Natural killer cell (primary cell): ENCODE measurements at regions not wholly inside any gene's neighbourhood (a gene's known extent, or its start where the extent isn't known, plus 50 kb on each side); places are given as distances from the start of the nearest gene placed in this dataset.

Experiments used
- ATAC-seq, 3 donors: fragments of 150-1000 bp in 2 of 3; fragments of 200-7000 bp in 1 of 3; cut with Tn5 transposase; 1 replicate in 1 of 3; 2 replicates in 2 of 3; pipeline ENCODE4 v1.10.0; 2021; ENCODE audit warnings: mild to moderate bottlenecking in 2 of 3, moderate library complexity in 2 of 3
- DNase-seq, 2 donors: peaks; one replicate each; pipeline versions ENCODE4 v3.0.0 to v3.0.0-alpha.2; 2013 to 2021; ENCODE audit warnings: mixed read lengths in 1 of 2
- H3K27ac ChIP-seq: one replicate; pipeline ENCODE4 v1.5.1; 2013; ENCODE audit warnings: mild to moderate bottlenecking, low read length
- H3K27me3 ChIP-seq: one replicate; pipeline ENCODE4 v1.6.1; 2013; ENCODE audit warnings: low read length; ENCODE audit not compliant: control insufficient read depth, insufficient read depth
- H3K36me3 ChIP-seq: one replicate; pipeline ENCODE4 v1.6.1; 2013; ENCODE audit warnings: low read length; ENCODE audit not compliant: control insufficient read depth, insufficient read depth
- H3K4me1 ChIP-seq: one replicate; pipeline ENCODE4 v1.6.1; 2013; ENCODE audit warnings: low read length; ENCODE audit not compliant: control insufficient read depth, insufficient read depth
- H3K4me3 ChIP-seq: one replicate; pipeline ENCODE4 v1.5.1; 2013; ENCODE audit warnings: low read length
- H3K9me3 ChIP-seq: one replicate; pipeline ENCODE4 v1.6.1; 2013; ENCODE audit warnings: low read length; ENCODE audit not compliant: control insufficient read depth, insufficient read depth
- H3K27ac Mint-ChIP-seq, 2 donors: one replicate each; pipeline ENCODE4 v1.8.0; 2022; ENCODE audit warnings: mild to moderate bottlenecking in 2 of 2, mixed read lengths in 2 of 2, moderate library complexity in 1 of 2
- H3K27me3 Mint-ChIP-seq, 2 donors: one replicate each; pipeline ENCODE4 v1.8.0; 2022; ENCODE audit warnings: low read depth in 2 of 2, mixed read lengths in 2 of 2
- H3K36me3 Mint-ChIP-seq: one replicate; pipeline ENCODE4 v1.8.0; 2022; ENCODE audit warnings: mixed read lengths
- H3K4me1 Mint-ChIP-seq, 2 donors: one replicate each; pipeline ENCODE4 v1.8.0; 2022; ENCODE audit warnings: mixed read lengths in 2 of 2
- H3K4me3 Mint-ChIP-seq: one replicate; pipeline ENCODE4 v1.8.0; 2022; ENCODE audit warnings: mild to moderate bottlenecking, moderate library complexity, mixed read lengths
- H3K9me3 Mint-ChIP-seq, 2 donors: one replicate each; pipeline ENCODE4 v1.8.0; 2022; ENCODE audit warnings: mixed read lengths in 2 of 2
- WGBS: methylation state at CpG from one replicate; pipeline ENCODE4 v1.1.7; 2013; ENCODE audit warnings: missing lambda C conversion rate; ENCODE audit not compliant: insufficient coverage; 5-methylcytosine and 5-hydroxymethylcytosine counted together
- intact Hi-C: fragments of 100-400 bp; cut with micrococcal nuclease; formaldehyde crosslinking; loops from one replicate; pipeline ENCODE4 v1.14.2; 2022
- TF ChIP-seq, protein P1 (sequence below): fragments of 200-600 bp; IDR thresholded peaks from one replicate; pipeline ENCODE4 v1.8.0; 2022; ENCODE audit warnings: antibody characterized with exemption

- ATAC-seq = no peak
- H3K27ac Mint-ChIP-seq = no peak overlapping the region
These were observed 55.1 kb upstream of the PDGFD start for GRCh38 chr11:104219096-104219495.

GRCh38 chr11:104214517-104214916, 50.6 kb upstream of the PDGFD start:
- ATAC-seq (no peak), DNase-seq (no peak)
- H3K9me3 Mint-ChIP-seq = peaks cover 5 to 8% of the 10 kb centered on the region in 2 donors
- no peak overlapping the region for H3K27ac Mint-ChIP-seq
- WGBS = 59% methylated on average over 3 of the region's 3 CpGs
- no peak overlapping the region for H3K4me3 Mint-ChIP-seq
- intact Hi-C loops = no loop called here
- H3K4me1 ChIP-seq = no peaks in the 10 kb centered on the region
- H3K27ac ChIP-seq = no peak overlapping the region
- no peaks in the 10 kb centered on the region for H3K27me3 ChIP-seq
- H3K4me3 ChIP-seq = no peak overlapping the region
- peaks cover 9 to 36% of the 10 kb centered on the region in 2 donors for H3K27me3 Mint-ChIP-seq
- no peaks in the 10 kb centered on the region for H3K36me3 ChIP-seq
- no peaks in the 10 kb centered on the region for H3K9me3 ChIP-seq
- peaks cover 29% of the 10 kb centered on the region for H3K36me3 Mint-ChIP-seq
- H3K4me1 Mint-ChIP-seq = no peaks in the 10 kb centered on the region
- TF ChIP-seq, protein P1, sequence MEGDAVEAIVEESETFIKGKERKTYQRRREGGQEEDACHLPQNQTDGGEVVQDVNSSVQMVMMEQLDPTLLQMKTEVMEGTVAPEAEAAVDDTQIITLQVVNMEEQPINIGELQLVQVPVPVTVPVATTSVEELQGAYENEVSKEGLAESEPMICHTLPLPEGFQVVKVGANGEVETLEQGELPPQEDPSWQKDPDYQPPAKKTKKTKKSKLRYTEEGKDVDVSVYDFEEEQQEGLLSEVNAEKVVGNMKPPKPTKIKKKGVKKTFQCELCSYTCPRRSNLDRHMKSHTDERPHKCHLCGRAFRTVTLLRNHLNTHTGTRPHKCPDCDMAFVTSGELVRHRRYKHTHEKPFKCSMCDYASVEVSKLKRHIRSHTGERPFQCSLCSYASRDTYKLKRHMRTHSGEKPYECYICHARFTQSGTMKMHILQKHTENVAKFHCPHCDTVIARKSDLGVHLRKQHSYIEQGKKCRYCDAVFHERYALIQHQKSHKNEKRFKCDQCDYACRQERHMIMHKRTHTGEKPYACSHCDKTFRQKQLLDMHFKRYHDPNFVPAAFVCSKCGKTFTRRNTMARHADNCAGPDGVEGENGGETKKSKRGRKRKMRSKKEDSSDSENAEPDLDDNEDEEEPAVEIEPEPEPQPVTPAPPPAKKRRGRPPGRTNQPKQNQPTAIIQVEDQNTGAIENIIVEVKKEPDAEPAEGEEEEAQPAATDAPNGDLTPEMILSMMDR = no peak

More at GRCh38 chr11:104219096-104219495, 55.1 kb upstream of the PDGFD start:
- peaks cover 0 to 4% of the 10 kb centered on the region in 2 donors for H3K4me1 Mint-ChIP-seq
- DNase-seq = no peak
- no peak overlapping the region for H3K4me3 Mint-ChIP-seq
- Histone ChIP-seq H3K36me3 (no peaks in the 10 kb centered on the region), H3K4me1 (no peaks in the 10 kb centered on the region), H3K4me3 (no peak overlapping the region), H3K27ac (no peak overlapping the region), H3K9me3 (no peaks in the 10 kb centered on the region), H3K27me3 (no peaks in the 10 kb centered on the region)
- 93% methylated on average over 2 of the region's 3 CpGs for WGBS
- TF ChIP-seq, protein P1 = no peak
- peaks cover 5 to 8% of the 10 kb centered on the region in 2 donors for H3K9me3 Mint-ChIP-seq
- peaks cover 5 to 18% of the 10 kb centered on the region in 2 donors for H3K27me3 Mint-ChIP-seq
- peaks cover 29% of the 10 kb centered on the region for H3K36me3 Mint-ChIP-seq
- intact Hi-C loops = no loop called here
